GM18907 (cell line): ENCODE measurements at regions not wholly inside any gene's neighbourhood (a gene's known extent, or its start where the extent isn't known, plus 50 kb on each side); places are given as distances from the start of the nearest gene placed in this dataset.

Experiments
- ATAC-seq: cut with Tn5 transposase; IDR thresholded peaks from one replicate; pipeline ENCODE4 v1.9.1; 2021; ENCODE audit warnings: mild to moderate bottlenecking, moderate library complexity; ENCODE audit not compliant: unreplicated experiment

- ATAC-seq, result no peak
These were observed 311.5 kb downstream of the ATP23 start for GRCh38 chr12:58252914-58253313.

GRCh38 chr12:58253663-58254062 lies 312.3 kb downstream of the ATP23 start:
- ATAC-seq, result no peak

GRCh38 chr12:58254463-58255100 lies 313.2 kb downstream of the ATP23 start:
- ATAC-seq, result no peak

- ATAC-seq, result no peak
These were observed 321.4 kb downstream of the ATP23 start for GRCh38 chr12:58262796-58263195.

- no peak for ATAC-seq
These were observed 322.4 kb downstream of the ATP23 start for GRCh38 chr12:58263816-58264215.

GRCh38 chr12:58268069-58268468 lies 326.7 kb downstream of the ATP23 start:
- ATAC-seq, result no peak

- no peak for ATAC-seq
These were observed 328.1 kb downstream of the ATP23 start for GRCh38 chr12:58269476-58269875.

- no peak for ATAC-seq
These were observed 329.8 kb downstream of the ATP23 start for GRCh38 chr12:58270966-58271705.

- no peak for ATAC-seq
These were observed 331.1 kb downstream of the ATP23 start for GRCh38 chr12:58272461-58272860.

- no peak for ATAC-seq
These were observed 335.9 kb downstream of the ATP23 start for GRCh38 chr12:58277231-58277630.

- no peak for ATAC-seq
These were observed 342.2 kb downstream of the ATP23 start for GRCh38 chr12:58283553-58283952.

- ATAC-seq, result no peak
These were observed 344.2 kb downstream of the ATP23 start for GRCh38 chr12:58285551-58285950.

GRCh38 chr12:58286353-58286752 lies 345.0 kb downstream of the ATP23 start:
- ATAC-seq, result no peak

GRCh38 chr12:58288190-58288589 lies 346.8 kb downstream of the ATP23 start:
- no peak for ATAC-seq

GRCh38 chr12:58291106-58291505 lies 349.7 kb downstream of the ATP23 start:
- no peak for ATAC-seq

- no peak for ATAC-seq
These were observed 352.1 kb downstream of the ATP23 start for GRCh38 chr12:58293308-58293982.

- no peak for ATAC-seq
These were observed 353.9 kb downstream of the ATP23 start for GRCh38 chr12:58295268-58295667.

- no peak for ATAC-seq
These were observed 355.5 kb downstream of the ATP23 start for GRCh38 chr12:58296863-58297262.

- no peak for ATAC-seq
These were observed 357.4 kb downstream of the ATP23 start for GRCh38 chr12:58298803-58299202.

- no peak for ATAC-seq
These were observed 358.0 kb downstream of the ATP23 start for GRCh38 chr12:58299371-58299770.

- ATAC-seq, result no peak
These were observed 359.8 kb downstream of the ATP23 start for GRCh38 chr12:58301038-58301729.
